HFF-Myc (cell line): ENCODE measurements at regions not wholly inside any gene's neighbourhood (a gene's known extent, or its start where the extent isn't known, plus 50 kb on each side); places are given as distances from the start of the nearest gene placed in this dataset.
"Not testable (repeated sequence)": the region's sequence is repeated elsewhere in the genome, so short reads cannot be mapped to it uniquely, and the experiment has no call there.

Source experiments
- DNase-seq: peaks from one replicate; pipeline ENCODE4 v3.0.0-alpha.2; 2011; ENCODE audit warnings: low read depth; ENCODE audit errors: extremely low read depth
- H3K4me3 ChIP-seq: replicated peaks from 2 replicates; pipeline ENCODE4 v1.5.1; 2011; ENCODE audit warnings: low read depth, mild to moderate bottlenecking, control low read depth, low read length
- TF ChIP-seq, protein P1 (sequence below): IDR thresholded peaks from 2 replicates; pipeline ENCODE4 v1.5.1; 2012; ENCODE audit warnings: mild to moderate bottlenecking, low read depth, low read length, control low read depth; ENCODE audit errors: missing control alignments

DNA sequence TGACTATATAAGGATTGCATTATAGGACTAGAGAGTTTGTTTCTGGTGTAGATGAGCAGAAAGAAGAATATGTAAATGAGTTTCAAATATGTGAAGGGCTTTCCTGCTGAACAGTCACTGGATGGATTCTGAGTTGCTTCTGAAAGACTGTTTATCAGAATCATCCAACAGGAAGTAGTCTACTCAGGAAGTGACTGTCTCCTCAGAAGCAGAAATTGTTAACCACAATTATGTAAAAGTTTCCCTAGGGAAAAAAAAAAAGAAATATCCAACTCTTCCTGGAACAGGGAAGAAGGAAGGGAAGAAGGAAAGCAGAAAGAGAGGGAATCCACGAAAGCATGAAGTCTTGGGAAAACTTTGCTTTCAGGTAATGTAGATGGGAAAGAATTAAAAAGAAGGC is 138.9 kb downstream of the TENT5A start:
- peak; percentile 49 for DNase-seq
- TF ChIP-seq, protein P1, sequence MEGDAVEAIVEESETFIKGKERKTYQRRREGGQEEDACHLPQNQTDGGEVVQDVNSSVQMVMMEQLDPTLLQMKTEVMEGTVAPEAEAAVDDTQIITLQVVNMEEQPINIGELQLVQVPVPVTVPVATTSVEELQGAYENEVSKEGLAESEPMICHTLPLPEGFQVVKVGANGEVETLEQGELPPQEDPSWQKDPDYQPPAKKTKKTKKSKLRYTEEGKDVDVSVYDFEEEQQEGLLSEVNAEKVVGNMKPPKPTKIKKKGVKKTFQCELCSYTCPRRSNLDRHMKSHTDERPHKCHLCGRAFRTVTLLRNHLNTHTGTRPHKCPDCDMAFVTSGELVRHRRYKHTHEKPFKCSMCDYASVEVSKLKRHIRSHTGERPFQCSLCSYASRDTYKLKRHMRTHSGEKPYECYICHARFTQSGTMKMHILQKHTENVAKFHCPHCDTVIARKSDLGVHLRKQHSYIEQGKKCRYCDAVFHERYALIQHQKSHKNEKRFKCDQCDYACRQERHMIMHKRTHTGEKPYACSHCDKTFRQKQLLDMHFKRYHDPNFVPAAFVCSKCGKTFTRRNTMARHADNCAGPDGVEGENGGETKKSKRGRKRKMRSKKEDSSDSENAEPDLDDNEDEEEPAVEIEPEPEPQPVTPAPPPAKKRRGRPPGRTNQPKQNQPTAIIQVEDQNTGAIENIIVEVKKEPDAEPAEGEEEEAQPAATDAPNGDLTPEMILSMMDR: no peak
- no peak overlapping the region for H3K4me3 ChIP-seq

DNA sequence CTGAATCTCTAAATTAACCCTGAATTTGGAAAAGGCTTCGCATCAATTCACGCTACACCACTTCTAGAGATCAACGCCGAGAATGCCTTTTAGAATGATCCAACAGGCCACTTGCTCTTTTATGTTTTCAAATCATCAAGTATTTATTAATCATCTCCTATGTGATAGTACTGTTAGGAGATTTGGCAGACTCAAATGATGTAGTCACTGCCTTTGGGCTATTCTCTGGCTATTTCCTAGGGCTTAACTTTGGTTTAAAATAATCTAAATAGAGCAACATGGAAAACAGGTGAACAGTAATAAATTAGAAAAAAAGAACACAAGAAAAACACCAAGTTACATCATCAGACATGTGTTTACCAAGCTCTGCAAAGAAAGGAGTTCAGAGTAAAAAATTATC is 140.3 kb downstream of the TENT5A start:
- H3K4me3 ChIP-seq: no peak overlapping the region
- TF ChIP-seq, protein P1: no peak
- no peak for DNase-seq

DNA sequence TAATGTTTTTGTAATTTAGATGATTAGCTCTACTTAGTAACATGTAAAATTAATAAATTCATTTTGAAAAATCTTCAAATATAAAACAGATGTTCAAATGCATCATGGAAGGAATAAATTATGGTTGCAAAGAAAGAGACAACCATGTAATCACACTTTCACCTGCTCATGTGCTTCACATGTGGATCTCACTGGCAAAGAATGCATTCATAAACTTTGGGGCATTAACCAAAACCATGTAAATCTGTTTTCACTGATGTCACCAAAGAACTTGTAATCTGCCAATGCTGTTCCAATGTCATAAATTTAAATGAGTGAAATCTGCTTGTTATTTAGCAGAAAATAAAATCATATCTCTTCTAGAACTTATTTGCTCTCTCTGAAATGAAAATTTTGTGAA is 142.7 kb downstream of the TENT5A start:
- DNase-seq: no peak
- no peak overlapping the region for H3K4me3 ChIP-seq
- TF ChIP-seq, protein P1: no peak

DNA sequence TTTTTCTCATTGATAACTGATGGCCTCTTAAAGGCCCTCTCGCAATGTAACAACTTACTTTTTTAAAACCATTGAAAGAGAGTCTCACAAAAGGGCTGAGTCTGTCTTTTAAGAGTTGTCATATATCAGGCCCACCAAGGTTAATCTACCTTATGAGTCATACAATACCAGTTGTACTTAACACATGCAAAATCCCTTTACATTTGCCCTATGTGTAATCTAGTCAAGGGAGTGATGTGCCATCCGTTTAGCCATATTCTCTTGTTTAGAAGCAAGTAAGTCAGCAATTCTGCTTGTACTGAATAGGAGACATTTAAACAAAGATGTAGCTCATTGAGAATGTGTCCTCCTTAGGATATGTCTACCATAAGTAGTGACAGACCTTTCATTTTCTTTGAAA is 143.7 kb downstream of the TENT5A start:
- TF ChIP-seq, protein P1: no peak
- DNase-seq: no peak
- H3K4me3 ChIP-seq: no peak overlapping the region

DNA sequence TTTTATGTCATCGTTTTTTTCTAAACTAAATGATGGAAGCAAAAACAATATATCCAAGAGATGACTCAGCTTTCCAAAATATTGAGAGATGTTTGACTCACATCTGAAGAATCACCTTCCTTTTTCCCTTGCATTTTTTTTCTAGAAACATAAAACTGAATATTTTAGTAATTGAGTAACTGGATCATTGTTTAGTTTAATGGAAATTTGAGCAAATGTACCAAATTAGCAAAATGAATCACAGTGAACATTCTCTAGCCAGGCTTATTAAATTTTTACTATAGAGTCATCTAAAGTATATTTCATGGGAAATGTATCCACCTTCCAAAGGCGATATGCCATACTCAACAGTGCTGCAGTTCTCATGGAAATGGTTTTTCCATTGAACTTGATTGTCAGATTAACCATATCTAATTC is 145.5 kb downstream of the TENT5A start:
- TF ChIP-seq, protein P1: no peak
- peak; percentile 10 for DNase-seq
- no peak overlapping the region for H3K4me3 ChIP-seq

DNA sequence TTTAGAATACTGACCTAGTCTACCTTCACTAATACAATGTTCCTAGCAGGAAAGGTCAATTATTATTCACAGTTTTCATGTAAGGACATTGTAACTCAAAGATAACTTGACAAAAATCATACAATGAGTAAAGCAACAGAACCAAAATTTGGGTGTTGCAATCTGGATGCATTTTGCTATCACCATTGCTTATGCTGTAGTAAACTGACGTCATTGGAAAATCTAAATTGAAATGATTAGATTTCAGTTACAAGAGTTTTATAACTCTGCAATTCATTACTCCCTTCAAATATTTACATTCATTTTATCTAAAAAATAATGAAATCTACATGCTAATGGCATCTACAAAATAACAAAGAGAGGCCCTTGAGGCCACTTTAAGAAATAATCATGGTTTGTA is 147.0 kb downstream of the TENT5A start:
- TF ChIP-seq, protein P1: no peak
- no peak overlapping the region for H3K4me3 ChIP-seq
- DNase-seq: no peak

DNA sequence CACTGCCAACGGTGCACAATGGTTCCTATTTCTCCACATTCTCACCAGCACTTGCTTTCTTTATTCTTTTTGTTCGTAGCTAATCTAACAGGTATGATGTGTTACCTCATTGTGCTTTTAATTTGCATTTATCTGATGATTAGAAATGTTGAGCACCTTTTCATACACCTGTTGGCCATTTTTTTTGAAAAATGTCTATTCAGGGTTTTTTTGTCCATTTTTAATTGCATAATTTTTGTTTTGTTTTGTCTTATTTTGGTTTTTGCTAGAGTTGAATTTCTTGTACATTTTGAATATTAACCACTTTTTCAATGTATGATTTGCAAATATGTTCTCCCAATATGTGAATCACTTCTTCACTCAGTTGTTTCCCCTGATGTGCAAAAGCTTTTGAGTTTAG is 150.6 kb downstream of the TENT5A start:
- no peak overlapping the region for H3K4me3 ChIP-seq
- TF ChIP-seq, protein P1: no peak
- no peak for DNase-seq

DNA sequence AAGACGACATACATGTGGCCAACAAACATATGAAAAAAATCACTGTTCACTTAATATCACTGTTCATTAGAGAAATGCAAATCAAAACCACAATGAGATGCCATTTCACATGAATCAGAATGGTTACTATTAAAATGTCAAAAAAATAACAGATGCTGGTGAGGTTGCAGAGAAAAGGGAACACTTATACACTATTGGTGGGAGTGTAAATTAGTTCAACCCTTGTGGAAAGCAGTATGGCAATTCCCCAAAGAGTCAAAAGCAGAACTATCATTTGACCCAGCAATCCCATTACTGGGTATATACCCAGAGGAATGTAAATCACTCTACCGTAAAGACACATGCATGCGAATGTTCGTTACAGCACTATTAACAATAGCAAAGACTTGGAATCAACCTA is 152.0 kb downstream of the TENT5A start:
- H3K4me3 ChIP-seq, DNase-seq: not testable (repeated sequence)
